ENCODE measurements at regions not wholly inside any gene's neighbourhood (a gene's known extent, or its start where the extent isn't known, plus 50 kb on each side); places are given as distances from the start of the nearest gene placed in this dataset.
"Not testable (repeated sequence)": the region's sequence is repeated elsewhere in the genome, so short reads cannot be mapped to it uniquely, and the experiment has no call there.

- no peak for DNase-seq (ENCODE audit: low spot score)
Measured at GRCh38 chr2:125364984-125365265, 1291.0 kb upstream of the GYPC start.

DNA sequence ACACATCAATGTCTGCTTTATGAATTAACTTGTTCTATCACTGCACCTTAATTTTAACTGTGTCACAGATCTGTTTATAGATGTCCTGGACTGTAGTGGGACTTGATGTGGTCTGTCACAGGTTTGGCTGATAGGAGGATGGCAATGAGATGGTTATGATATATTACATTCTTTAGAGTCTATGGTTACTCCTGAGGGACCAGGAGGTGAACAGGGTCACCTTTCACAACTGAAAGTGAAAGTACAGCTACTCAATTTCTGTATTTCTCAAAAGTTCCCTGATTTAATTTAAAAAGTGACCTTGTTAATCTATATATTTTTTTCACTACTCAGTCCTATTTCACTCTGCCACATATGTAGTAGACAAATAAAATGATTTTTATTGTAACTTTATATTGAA lies 1284.1 kb upstream of the GYPC start:
- DNase-seq (ENCODE audit: low spot score), result no peak

DNA sequence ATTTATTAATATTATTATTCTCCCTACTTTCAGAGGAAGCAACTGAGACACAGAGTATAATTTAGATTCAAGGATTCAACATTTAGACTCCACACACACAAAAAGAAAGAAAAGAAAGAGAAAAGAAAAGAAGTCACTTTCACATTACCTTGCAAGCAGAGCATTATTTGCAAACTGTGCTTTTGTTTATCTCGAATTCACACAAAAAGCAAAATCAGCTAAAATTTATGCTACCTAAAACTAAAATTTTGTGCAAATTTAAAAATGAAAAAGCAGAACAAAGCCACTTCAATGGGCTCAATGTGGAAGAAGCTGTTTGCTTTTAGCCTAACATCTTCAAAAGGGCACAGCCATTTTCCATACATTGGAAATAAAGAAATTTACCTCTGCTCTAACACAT lies 1282.7 kb upstream of the GYPC start:
- no peak for DNase-seq (ENCODE audit: low spot score)

GRCh38 chr2:125386074-125386473 lies 1269.9 kb upstream of the GYPC start:
- no peak for DNase-seq (ENCODE audit: low spot score)

GRCh38 chr2:125397535-125398251 lies 1258.3 kb upstream of the GYPC start:
- DNase-seq (ENCODE audit: low spot score), result no peak

- DNase-seq (ENCODE audit: low spot score), result no peak
Measured at GRCh38 chr2:125398738-125399524, 1257.0 kb upstream of the GYPC start.

- peak; percentile 36 for DNase-seq (ENCODE audit: low spot score)
Measured at GRCh38 chr2:125405816-125406215, 1250.1 kb upstream of the GYPC start.

GRCh38 chr2:125408874-125409538 lies 1247.0 kb upstream of the GYPC start:
- no peak for DNase-seq (ENCODE audit: low spot score)

GRCh38 chr2:125418483-125418882 lies 1237.5 kb upstream of the GYPC start:
- no peak for DNase-seq (ENCODE audit: low spot score)

DNA sequence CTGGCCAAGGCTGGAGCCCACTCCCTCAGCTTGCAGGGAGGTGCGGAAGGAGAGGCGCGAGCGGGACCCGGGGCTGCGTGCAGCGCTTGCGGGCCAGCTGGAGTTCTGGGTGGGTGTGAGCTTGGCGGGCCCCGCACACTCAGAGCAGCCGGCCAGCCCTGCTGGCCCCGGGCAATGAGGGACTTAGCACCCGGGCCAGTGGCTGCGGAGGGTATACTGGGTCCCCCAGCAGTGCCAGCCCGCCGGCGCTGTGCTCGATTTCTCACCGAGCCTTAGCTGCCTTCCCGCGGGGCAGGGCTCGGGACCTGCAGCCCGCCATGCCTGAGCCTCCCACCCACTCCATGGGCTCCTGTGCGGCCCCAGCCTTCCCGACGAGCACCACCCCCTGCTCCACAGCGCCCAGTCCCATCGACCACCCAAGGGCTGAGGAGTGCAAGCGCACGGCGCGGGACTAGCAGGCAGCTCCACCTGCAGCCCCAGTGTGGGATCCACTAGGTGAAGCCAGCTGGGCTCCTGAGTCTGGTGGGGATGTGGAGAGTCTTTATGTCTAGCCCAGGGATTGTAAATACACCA lies 1233.7 kb upstream of the GYPC start:
- not testable (repeated sequence) for DNase-seq (ENCODE audit: low spot score)

- DNase-seq (ENCODE audit: low spot score), result peak; percentile 9
Measured at GRCh38 chr2:125424266-125424785, 1231.6 kb upstream of the GYPC start.

- peak; percentile 41 for DNase-seq (ENCODE audit: low spot score)
Measured at GRCh38 chr2:125427721-125428315, 1228.1 kb upstream of the GYPC start.

DNA sequence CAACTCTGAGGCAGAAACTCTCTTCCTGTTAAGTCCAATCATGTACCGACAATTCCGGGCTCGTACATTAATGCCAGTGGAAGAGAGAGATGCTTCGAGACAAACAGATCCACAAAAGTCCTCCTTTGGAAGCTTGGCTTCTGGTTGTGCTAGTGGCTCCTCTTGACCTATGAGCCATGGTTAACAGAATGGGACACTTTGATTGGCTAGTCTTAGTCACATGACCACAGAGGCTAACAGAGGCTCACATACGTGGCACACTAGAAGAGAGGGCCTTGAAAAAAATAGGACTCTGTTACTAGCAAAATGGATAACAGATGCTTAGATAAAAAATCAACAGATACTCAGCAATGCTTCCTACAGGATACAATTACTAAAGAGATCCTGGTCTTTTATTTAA lies 1211.9 kb upstream of the GYPC start:
- no peak for DNase-seq (ENCODE audit: low spot score)

- no peak for DNase-seq (ENCODE audit: low spot score)
Measured at GRCh38 chr2:125445495-125445894, 1210.5 kb upstream of the GYPC start.

GRCh38 chr2:125450092-125450491 lies 1205.9 kb upstream of the GYPC start:
- DNase-seq (ENCODE audit: low spot score), result no peak

DNA sequence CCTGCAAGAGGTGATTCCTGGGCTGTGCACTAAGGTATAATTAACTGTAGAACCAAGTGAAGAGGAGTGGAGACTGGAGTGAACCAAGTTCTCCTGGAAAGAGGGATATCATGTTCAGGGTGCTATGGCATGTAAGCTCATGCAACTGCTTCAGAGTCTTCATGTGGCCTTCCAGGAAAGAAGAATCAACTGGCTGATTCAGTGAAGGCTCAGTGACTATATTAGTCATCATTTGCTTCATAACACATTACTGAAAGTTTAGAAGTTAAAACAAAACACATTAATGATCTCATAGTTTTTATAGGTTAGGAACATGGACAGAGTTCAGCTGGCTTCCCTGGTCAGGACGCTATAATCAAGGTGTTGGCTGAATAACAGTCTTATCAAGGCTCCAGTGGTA lies 1200.8 kb upstream of the GYPC start:
- DNase-seq (ENCODE audit: low spot score), result no peak

- no peak for DNase-seq (ENCODE audit: low spot score)
Measured at GRCh38 chr2:125456693-125457363, 1199.1 kb upstream of the GYPC start.

GRCh38 chr2:125471963-125472362 lies 1184.0 kb upstream of the GYPC start:
- DNase-seq (ENCODE audit: low spot score), result peak; percentile 42

DNA sequence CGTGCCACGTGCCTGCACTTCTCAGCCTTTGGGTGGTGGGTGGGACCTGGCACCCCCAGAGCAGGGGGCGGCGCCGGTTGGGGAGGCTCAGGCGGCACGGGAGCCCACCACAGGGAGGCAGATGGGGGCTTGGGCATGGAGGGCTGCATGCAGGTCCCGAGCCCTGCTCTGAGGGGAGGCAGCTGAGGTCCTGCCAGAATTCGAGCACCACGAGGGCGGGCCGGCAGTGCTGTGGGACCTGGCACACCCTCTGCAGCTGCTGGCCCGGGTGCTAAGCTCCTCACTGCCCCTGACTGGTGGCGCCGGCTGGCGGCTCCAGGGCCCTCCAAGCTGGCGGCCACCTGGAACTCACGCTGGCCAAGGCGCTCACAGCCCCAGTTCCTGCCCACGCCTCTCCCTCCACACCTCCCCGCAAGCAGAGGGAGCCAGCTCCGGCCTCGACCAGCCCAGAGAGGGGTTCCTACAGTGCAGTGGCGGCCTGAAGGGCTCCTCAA lies 1176.8 kb upstream of the GYPC start:
- DNase-seq (ENCODE audit: low spot score), result no peak

- no peak for DNase-seq (ENCODE audit: low spot score)
Measured at GRCh38 chr2:125490308-125490707, 1165.7 kb upstream of the GYPC start.

DNA sequence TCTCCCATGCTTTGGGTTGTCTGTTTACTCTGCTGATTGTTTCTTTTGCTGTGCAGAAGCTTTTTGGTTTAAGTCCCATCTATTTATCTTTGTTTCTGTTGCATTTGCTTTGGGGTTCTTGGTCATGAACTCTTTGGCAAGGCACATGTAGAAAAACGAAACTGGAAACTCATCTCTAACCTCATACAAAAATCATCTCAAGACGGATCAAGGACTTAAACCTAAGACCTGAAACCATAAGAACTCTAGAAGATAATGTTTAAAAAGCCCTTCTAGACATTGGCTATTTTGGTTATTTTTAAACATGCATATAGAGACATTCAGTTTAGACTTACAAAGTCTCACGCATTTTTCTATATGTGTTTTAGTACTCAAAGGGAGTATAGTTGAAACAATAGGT lies 1164.3 kb upstream of the GYPC start:
- no peak for DNase-seq (ENCODE audit: low spot score)

DNA sequence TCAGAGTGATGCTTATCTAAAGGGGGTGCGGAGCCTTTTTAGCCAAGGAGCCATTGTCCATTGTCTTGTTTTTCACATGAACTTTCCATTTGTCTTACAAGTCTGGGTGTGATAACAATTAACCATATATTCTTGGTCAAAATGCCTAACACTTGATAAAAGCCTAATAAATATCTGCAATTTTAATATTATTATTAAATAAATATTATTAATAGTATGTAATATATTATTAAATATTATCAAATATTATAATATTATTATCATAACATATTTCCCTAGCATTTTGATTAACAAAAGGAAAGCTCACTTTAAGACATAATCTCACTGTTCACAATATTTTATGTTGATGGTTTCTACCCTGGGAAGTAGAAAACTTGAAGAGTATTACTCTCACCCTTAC lies 1143.6 kb upstream of the GYPC start:
- DNase-seq (ENCODE audit: low spot score), result no peak

Data from hepatic stellate cell (primary cell).